M059J (cell line): ENCODE measurements at regions not wholly inside any gene's neighbourhood (a gene's known extent, or its start where the extent isn't known, plus 50 kb on each side); places are given as distances from the start of the nearest gene placed in this dataset.
"Not testable (repeated sequence)": the region's sequence is repeated elsewhere in the genome, so short reads cannot be mapped to it uniquely, and the experiment has no call there.

ENCODE experiments used
- DNase-seq: peaks from one replicate; pipeline ENCODE4 v3.0.0-alpha.2; 2012; ENCODE audit warnings: low read depth

- DNase-seq, result peak; percentile 37
Observed at GRCh38 chr3:166085164-166085856, 248.1 kb upstream of the BCHE start.

GRCh38 chr3:166080096-166080495 lies 242.9 kb upstream of the BCHE start:
- no peak for DNase-seq

GRCh38 chr3:166071831-166072230 lies 234.6 kb upstream of the BCHE start:
- DNase-seq, result no peak

- no peak for DNase-seq
Observed at GRCh38 chr3:166064476-166064875, 227.3 kb upstream of the BCHE start.

- DNase-seq, result no peak
Observed at GRCh38 chr3:166060789-166061479, 223.7 kb upstream of the BCHE start.

GRCh38 chr3:166052440-166052839 lies 215.2 kb upstream of the BCHE start:
- no peak for DNase-seq

- no peak for DNase-seq
Observed at GRCh38 chr3:166029507-166029906, 192.3 kb upstream of the BCHE start.

GRCh38 chr3:166013073-166013679 lies 176.0 kb upstream of the BCHE start:
- DNase-seq, result peak; percentile 40

- no peak for DNase-seq
Observed at GRCh38 chr3:166011771-166012170, 174.5 kb upstream of the BCHE start.

GRCh38 chr3:166005126-166005525 lies 167.9 kb upstream of the BCHE start:
- no peak for DNase-seq

- DNase-seq, result no peak
Observed at GRCh38 chr3:165994293-165994692, 157.1 kb upstream of the BCHE start.

GRCh38 chr3:165984589-165984988 lies 147.4 kb upstream of the BCHE start:
- DNase-seq, result no peak

GRCh38 chr3:165983284-165983683 lies 146.1 kb upstream of the BCHE start:
- DNase-seq, result peak; percentile 28

GRCh38 chr3:165981318-165981717 lies 144.1 kb upstream of the BCHE start:
- DNase-seq, result no peak

GRCh38 chr3:165960825-165961224 lies 123.6 kb upstream of the BCHE start:
- not testable (repeated sequence) for DNase-seq

- DNase-seq, result no peak
Observed at GRCh38 chr3:165954171-165954570, 116.9 kb upstream of the BCHE start.

- no peak for DNase-seq
Observed at GRCh38 chr3:165946360-165946759, 109.1 kb upstream of the BCHE start.

- DNase-seq, result no peak
Observed at GRCh38 chr3:165938986-165939540, 101.8 kb upstream of the BCHE start.

GRCh38 chr3:165936081-165936480 lies 98.9 kb upstream of the BCHE start:
- not testable (repeated sequence) for DNase-seq

GRCh38 chr3:165924301-165924791 lies 87.1 kb upstream of the BCHE start:
- DNase-seq, result not testable (repeated sequence)

GRCh38 chr3:165920984-165921383 lies 83.8 kb upstream of the BCHE start:
- no peak for DNase-seq

- DNase-seq, result no peak
Observed at GRCh38 chr3:165919284-165919683, 82.1 kb upstream of the BCHE start.

- no peak for DNase-seq
Observed at GRCh38 chr3:165918657-165918979, 81.4 kb upstream of the BCHE start.
